HFFc6 (cell line): ENCODE measurements at regions not wholly inside any gene's neighbourhood (a gene's known extent, or its start where the extent isn't known, plus 50 kb on each side); places are given as distances from the start of the nearest gene placed in this dataset.

Experiments
- DNase-seq: peaks from one replicate; pipeline ENCODE4 v3.0.0-alpha.2; 2018
- H3K27ac Mint-ChIP-seq: 2 replicates; pipeline ENCODE4 v1.8.0; 2020; ENCODE audit warnings: mild to moderate bottlenecking, mixed read lengths
- H3K27me3 Mint-ChIP-seq: 2 replicates; pipeline ENCODE4 v1.8.0; 2021; ENCODE audit warnings: mild to moderate bottlenecking, moderate library complexity, mixed read lengths; ENCODE audit not compliant: insufficient read depth
- H3K36me3 Mint-ChIP-seq: 2 replicates; pipeline ENCODE4 v1.8.0; 2021; ENCODE audit warnings: low read depth, mixed read lengths
- H3K4me1 Mint-ChIP-seq: 2 replicates; pipeline ENCODE4 v1.8.0; 2020; ENCODE audit warnings: low read depth, mixed read lengths
- H3K4me3 Mint-ChIP-seq: 2 replicates; pipeline ENCODE4 v1.8.0; 2020; ENCODE audit warnings: mild to moderate bottlenecking, moderate library complexity, mixed read lengths
- H3K9me3 Mint-ChIP-seq: 2 replicates; pipeline ENCODE4 v1.8.0; 2020; ENCODE audit warnings: mild to moderate bottlenecking, mixed read lengths
- TF ChIP-seq, protein P1 (sequence below): fragments of 200-600 bp; sonication (generic); IDR thresholded peaks from 2 replicates; pipeline ENCODE4 v1.5.0; 2021; ENCODE audit warnings: antibody characterized with exemption, mild to moderate bottlenecking

GRCh38 chr15:81939604-81940440, 106.0 kb downstream of the MEX3B start:
- Mint-ChIP-seq H3K27ac (peak overlapping the region; percentile 42; the same call in 1 of the 2 replicates), H3K4me3 (no peak overlapping the region), H3K9me3 (no peaks in the 10 kb centered on the region), H3K27me3 (peaks cover 3% of the 10 kb centered on the region; the same call in 1 of the 2 replicates), H3K36me3 (no peaks in the 10 kb centered on the region), H3K4me1 (peaks cover 29% of the 10 kb centered on the region)
- TF ChIP-seq, protein P1, sequence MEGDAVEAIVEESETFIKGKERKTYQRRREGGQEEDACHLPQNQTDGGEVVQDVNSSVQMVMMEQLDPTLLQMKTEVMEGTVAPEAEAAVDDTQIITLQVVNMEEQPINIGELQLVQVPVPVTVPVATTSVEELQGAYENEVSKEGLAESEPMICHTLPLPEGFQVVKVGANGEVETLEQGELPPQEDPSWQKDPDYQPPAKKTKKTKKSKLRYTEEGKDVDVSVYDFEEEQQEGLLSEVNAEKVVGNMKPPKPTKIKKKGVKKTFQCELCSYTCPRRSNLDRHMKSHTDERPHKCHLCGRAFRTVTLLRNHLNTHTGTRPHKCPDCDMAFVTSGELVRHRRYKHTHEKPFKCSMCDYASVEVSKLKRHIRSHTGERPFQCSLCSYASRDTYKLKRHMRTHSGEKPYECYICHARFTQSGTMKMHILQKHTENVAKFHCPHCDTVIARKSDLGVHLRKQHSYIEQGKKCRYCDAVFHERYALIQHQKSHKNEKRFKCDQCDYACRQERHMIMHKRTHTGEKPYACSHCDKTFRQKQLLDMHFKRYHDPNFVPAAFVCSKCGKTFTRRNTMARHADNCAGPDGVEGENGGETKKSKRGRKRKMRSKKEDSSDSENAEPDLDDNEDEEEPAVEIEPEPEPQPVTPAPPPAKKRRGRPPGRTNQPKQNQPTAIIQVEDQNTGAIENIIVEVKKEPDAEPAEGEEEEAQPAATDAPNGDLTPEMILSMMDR = peak; percentile 92
- DNase-seq = peak; percentile 46

GRCh38 chr15:81937189-81937588, 108.6 kb downstream of the MEX3B start:
- H3K27ac Mint-ChIP-seq = no peak overlapping the region
- H3K4me3 Mint-ChIP-seq = no peak overlapping the region
- H3K27me3 Mint-ChIP-seq = peaks cover 1% of the 10 kb centered on the region; the same call in 1 of the 2 replicates
- no peaks in the 10 kb centered on the region for H3K36me3 Mint-ChIP-seq
- TF ChIP-seq, protein P1 = no peak
- H3K9me3 Mint-ChIP-seq = no peaks in the 10 kb centered on the region
- no peak for DNase-seq
- peaks cover 24% of the 10 kb centered on the region for H3K4me1 Mint-ChIP-seq

DNA sequence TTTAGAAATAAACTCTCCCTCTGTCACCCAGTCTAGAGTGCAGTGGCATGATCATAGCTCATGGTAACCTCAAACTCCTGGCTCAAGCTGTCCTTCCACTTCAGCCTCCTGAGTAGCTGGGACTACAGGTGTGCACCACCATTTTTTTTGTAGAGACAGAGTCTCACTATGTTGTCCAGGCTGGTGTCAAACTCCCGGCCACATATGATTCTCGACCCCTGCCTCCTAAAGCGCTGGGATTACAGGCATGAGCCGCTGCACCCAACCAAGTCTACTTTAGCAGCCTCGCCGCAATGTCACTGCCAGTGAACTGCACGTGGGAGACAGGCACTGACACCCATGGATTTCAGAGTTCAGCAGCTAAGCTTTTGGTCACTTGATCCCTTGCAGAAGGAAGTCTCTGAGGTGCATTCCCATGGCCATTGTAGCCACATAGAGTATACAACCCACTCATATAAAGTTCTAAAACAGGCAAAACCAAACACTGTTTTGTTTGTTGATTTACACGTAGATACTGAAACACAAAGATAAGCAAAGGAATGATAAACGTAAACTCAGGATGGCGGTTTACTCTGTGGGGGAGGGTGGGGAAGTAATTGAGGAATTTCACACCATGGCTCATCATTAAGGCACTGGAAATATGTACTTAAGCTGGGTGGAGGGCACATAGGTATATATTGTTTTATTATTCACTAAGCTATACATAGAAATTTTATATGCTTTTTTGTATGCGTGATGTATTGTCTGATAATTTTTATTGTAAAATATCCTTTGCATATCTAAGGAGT, 115.0 kb downstream of the MEX3B start:
- Mint-ChIP-seq H3K4me3 (no peak overlapping the region), H3K27me3 (no peaks in the 10 kb centered on the region; the same call in 1 of the 2 replicates), H3K4me1 (peaks cover 13% of the 10 kb centered on the region), H3K27ac (no peak overlapping the region), H3K9me3 (no peaks in the 10 kb centered on the region; the same call in 1 of the 2 replicates), H3K36me3 (no peaks in the 10 kb centered on the region)
- DNase-seq = no peak
- TF ChIP-seq, protein P1 = no peak

DNA sequence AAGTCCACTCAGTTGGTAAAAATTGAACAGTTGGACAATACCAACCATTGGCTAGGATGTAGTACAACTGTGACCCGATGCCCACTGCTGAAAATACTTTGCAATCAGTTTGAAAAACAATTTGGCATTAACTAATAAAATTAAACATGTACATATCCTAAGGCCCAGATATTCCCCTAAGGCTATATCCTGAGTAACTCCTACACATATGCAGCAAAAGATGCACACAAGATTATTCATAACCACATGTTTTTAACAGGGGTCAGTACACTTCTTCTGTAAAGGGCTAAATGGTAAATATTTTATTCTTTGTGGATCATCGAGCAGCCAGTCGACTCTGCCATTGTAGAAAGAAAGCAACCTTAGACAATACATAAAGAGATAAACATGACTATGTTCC, 116.3 kb downstream of the MEX3B start:
- TF ChIP-seq, protein P1 = no peak
- Mint-ChIP-seq H3K4me3 (no peak overlapping the region), H3K27me3 (no peaks in the 10 kb centered on the region; the same call in 1 of the 2 replicates), H3K4me1 (peaks cover 13% of the 10 kb centered on the region), H3K36me3 (no peaks in the 10 kb centered on the region), H3K9me3 (no peaks in the 10 kb centered on the region; the same call in 1 of the 2 replicates), H3K27ac (no peak overlapping the region)
- no peak for DNase-seq

GRCh38 chr15:81926981-81927380, 118.8 kb downstream of the MEX3B start:
- Mint-ChIP-seq H3K4me3 (no peak overlapping the region), H3K4me1 (peaks cover 13% of the 10 kb centered on the region), H3K36me3 (no peaks in the 10 kb centered on the region), H3K27ac (no peak overlapping the region), H3K9me3 (no peaks in the 10 kb centered on the region; the same call in 1 of the 2 replicates), H3K27me3 (no peaks in the 10 kb centered on the region; the same call in 1 of the 2 replicates)
- TF ChIP-seq, protein P1 = no peak
- DNase-seq = no peak
